DND-41 (cell line): ENCODE measurements at regions not wholly inside any gene's neighbourhood (a gene's known extent, or its start where the extent isn't known, plus 50 kb on each side); places are given as distances from the start of the nearest gene placed in this dataset.

Experiments
- ATAC-seq: fragments of 200-7000 bp; cut with Tn5 transposase; 3 replicates; pipeline ENCODE4 v1.9.1; 2021; ENCODE audit warnings: low read depth; ENCODE audit not compliant: insufficient read depth
- DNase-seq: peaks from one replicate; pipeline ENCODE4 v3.0.0-alpha.2; 2020
- H2AFZ ChIP-seq: 2 replicates; pipeline ENCODE4 v1.6.0; 2012; ENCODE audit warnings: low read depth, low read length
- H3K27ac ChIP-seq: 2 replicates; pipeline ENCODE4 v1.5.1; 2012; ENCODE audit warnings: low read length, inconsistent platforms
- H3K27me3 ChIP-seq: fragments of 200-600 bp; sonication (generic); 2 replicates; pipeline ENCODE4 v1.6.0; 2012; ENCODE audit warnings: low read length, mild to moderate bottlenecking, inconsistent platforms; ENCODE audit not compliant: insufficient read depth, poor library complexity
- H3K36me3 ChIP-seq: 2 replicates; pipeline ENCODE4 v1.5.1; 2012; ENCODE audit warnings: low read length, inconsistent platforms; ENCODE audit not compliant: insufficient read depth
- H3K4me1 ChIP-seq: 2 replicates; pipeline ENCODE4 v1.5.1; 2012; ENCODE audit warnings: mild to moderate bottlenecking, low read length; ENCODE audit not compliant: insufficient read depth
- H3K4me2 ChIP-seq: 2 replicates; pipeline ENCODE4 v1.6.0; 2012; ENCODE audit warnings: mild to moderate bottlenecking, moderate library complexity, low read length, inconsistent platforms; ENCODE audit not compliant: insufficient read depth
- H3K4me3 ChIP-seq, 2 experiments: fragments of 200-600 bp in 1 of 2; shearing (Covaris generic) in 1 of 2; 2 replicates each; pipeline ENCODE4 v1.5.1; 2012 to 2016; ENCODE audit warnings: inconsistent platforms in 2 of 2, low read length in 2 of 2, mild to moderate bottlenecking in 2 of 2, low read depth in 1 of 2, moderate library complexity in 1 of 2
- H3K79me2 ChIP-seq: 2 replicates; pipeline ENCODE4 v1.6.0; 2012; ENCODE audit warnings: low read length, inconsistent platforms; ENCODE audit not compliant: insufficient read depth
- H3K9ac ChIP-seq: 2 replicates; pipeline ENCODE4 v1.6.0; 2012; ENCODE audit warnings: low read depth, mild to moderate bottlenecking, inconsistent platforms, low read length, moderate library complexity
- H3K9me3 ChIP-seq: 2 replicates; pipeline ENCODE4 v1.5.1; 2012; ENCODE audit warnings: low read length, moderate library complexity, mild to moderate bottlenecking, inconsistent platforms; ENCODE audit not compliant: insufficient read depth, severe bottlenecking
- H4K20me1 ChIP-seq: 2 replicates; pipeline ENCODE4 v1.6.0; 2012; ENCODE audit warnings: low read length; ENCODE audit not compliant: insufficient read depth
- CTCF ChIP-seq: IDR thresholded peaks from 2 replicates; pipeline ENCODE4 v1.5.1; 2012; ENCODE audit warnings: borderline replicate concordance, low read length, moderate library complexity, mild to moderate bottlenecking; ENCODE audit not compliant: poor library complexity, severe bottlenecking; ENCODE audit errors: extremely low read depth
- EZH2 ChIP-seq: IDR thresholded peaks from 3 replicates; pipeline ENCODE4 v1.6.1; 2012; ENCODE audit warnings: borderline replicate concordance, low read depth, mild to moderate bottlenecking, moderate library complexity, low read length, inconsistent platforms; ENCODE audit not compliant: severe bottlenecking

- Histone ChIP-seq H3K4me2 (no peak overlapping the region), H3K27me3 (peaks cover 32% of the 10 kb centered on the region), H3K27ac (no peak overlapping the region), H3K9me3 (no peaks in the 10 kb centered on the region), H3K36me3 (no peaks in the 10 kb centered on the region), H4K20me1 (no peaks in the 10 kb centered on the region), H3K4me1 (no peaks in the 10 kb centered on the region), H3K79me2 (no peaks in the 10 kb centered on the region), H2AFZ (no peak overlapping the region), H3K9ac (no peak overlapping the region), H3K4me3 (no peak overlapping the region)
- no peak for ATAC-seq
- TF ChIP-seq CTCF (no peak), EZH2 (no peak)
- DNase-seq, result no peak
Measured at GRCh38 chr2:129080715-129081476, 762.2 kb upstream of the HS6ST1 start.

- DNase-seq (no peak), ATAC-seq (no peak)
- H3K79me2 ChIP-seq, result no peaks in the 10 kb centered on the region
- no peaks in the 10 kb centered on the region for H3K9me3 ChIP-seq
- no peak overlapping the region for H3K4me3 ChIP-seq
- H3K36me3 ChIP-seq, result no peaks in the 10 kb centered on the region
- H3K27me3 ChIP-seq, result peaks cover 18% of the 10 kb centered on the region
- H4K20me1 ChIP-seq, result no peaks in the 10 kb centered on the region
- no peak overlapping the region for H3K4me2 ChIP-seq
- no peak overlapping the region for H3K27ac ChIP-seq
- H3K9ac ChIP-seq, result no peak overlapping the region
- TF ChIP-seq EZH2, result no peak
- no peak for TF ChIP-seq CTCF
- no peak overlapping the region for H2AFZ ChIP-seq
- H3K4me1 ChIP-seq, result no peaks in the 10 kb centered on the region
Measured at GRCh38 chr2:129085386-129085785, 766.7 kb upstream of the HS6ST1 start.

- Histone ChIP-seq H2AFZ (no peak overlapping the region), H3K4me3 (no peak overlapping the region), H4K20me1 (no peaks in the 10 kb centered on the region), H3K36me3 (no peaks in the 10 kb centered on the region), H3K4me1 (no peaks in the 10 kb centered on the region), H3K27ac (no peak overlapping the region), H3K9ac (no peak overlapping the region), H3K79me2 (no peaks in the 10 kb centered on the region), H3K4me2 (no peak overlapping the region), H3K9me3 (no peaks in the 10 kb centered on the region), H3K27me3 (peaks cover 11% of the 10 kb centered on the region)
- ATAC-seq (no peak), DNase-seq (no peak)
- no peak for TF ChIP-seq CTCF
- no peak for TF ChIP-seq EZH2
Measured at GRCh38 chr2:129087133-129087813, 768.6 kb upstream of the HS6ST1 start.
